SK-N-MC (cell line): ENCODE measurements at regions not wholly inside any gene's neighbourhood (a gene's known extent, or its start where the extent isn't known, plus 50 kb on each side); places are given as distances from the start of the nearest gene placed in this dataset.
A peak's percentile ranks its signal among the peaks of the same experiment; 100 is the strongest.
"Not testable (repeated sequence)": the region's sequence is repeated elsewhere in the genome, so short reads cannot be mapped to it uniquely, and the experiment has no call there.

ENCODE experiments used
- DNase-seq: peaks from one replicate; pipeline ENCODE4 v3.0.0-alpha.2; 2011; ENCODE audit warnings: low read depth, low spot score
- H3K27ac ChIP-seq: fragments of 200-600 bp; sonication (generic); 2 replicates; pipeline ENCODE4 v1.5.1; 2016; ENCODE audit warnings: mixed run types
- H3K36me3 ChIP-seq: fragments of 200-600 bp; sonication (generic); 2 replicates; pipeline ENCODE4 v1.6.1; 2017; ENCODE audit warnings: antibody characterized with exemption, low read length, mixed read lengths; ENCODE audit not compliant: insufficient read depth
- H3K4me3 ChIP-seq: fragments of 200-600 bp; sonication (generic); 2 replicates; pipeline ENCODE4 v1.5.1; 2016
- H3K9ac ChIP-seq: fragments of 200-600 bp; sonication (generic); 2 replicates; pipeline ENCODE4 v1.8.0; 2017; ENCODE audit warnings: mixed run types, mixed read lengths; ENCODE audit not compliant: insufficient read length
- H3K9me3 ChIP-seq: fragments of 200-600 bp; sonication (generic); 2 replicates; pipeline ENCODE4 v1.6.1; 2017; ENCODE audit warnings: low read depth, mild to moderate bottlenecking, antibody characterized with exemption, low read length, moderate library complexity, mixed read lengths
- EZH2 ChIP-seq: fragments of 200-600 bp; sonication (generic); IDR thresholded peaks from one replicate; pipeline ENCODE4 v1.6.1; 2017; ENCODE audit warnings: antibody characterized with exemption
- FOXP2 ChIP-seq: optimal IDR thresholded peaks from 2 replicates; pipeline ENCODE3; 2011; ENCODE audit warnings: mild to moderate bottlenecking, moderate library complexity; ENCODE audit not compliant: insufficient read depth; ENCODE audit errors: extremely low read length, control extremely low read depth
- POLR2AphosphoS5 ChIP-seq: IDR thresholded peaks from 2 replicates; pipeline ENCODE4 v1.6.1; 2012; ENCODE audit warnings: mild to moderate bottlenecking, low read depth, low read length, borderline replicate concordance

GRCh38 chr1:88579598-88579997 is 104.5 kb upstream of the PKN2 start:
- H3K9me3 ChIP-seq: no peaks in the 10 kb centered on the region
- no peaks in the 10 kb centered on the region for H3K36me3 ChIP-seq
- H3K27ac ChIP-seq: no peak overlapping the region
- no peak overlapping the region for H3K4me3 ChIP-seq
- no peak overlapping the region for H3K9ac ChIP-seq
- TF ChIP-seq POLR2AphosphoS5 (no peak), FOXP2 (no peak), EZH2 (no peak)
- no peak for DNase-seq

GRCh38 chr1:88581703-88582102 is 102.4 kb upstream of the PKN2 start:
- Histone ChIP-seq H3K9ac (no peak overlapping the region), H3K36me3 (no peaks in the 10 kb centered on the region), H3K9me3 (no peaks in the 10 kb centered on the region), H3K27ac (no peak overlapping the region), H3K4me3 (no peak overlapping the region)
- DNase-seq: no peak
- TF ChIP-seq FOXP2 (no peak), EZH2 (no peak), POLR2AphosphoS5 (no peak)

- Histone ChIP-seq H3K27ac (no peak overlapping the region), H3K9ac (no peak overlapping the region), H3K4me3 (no peak overlapping the region), H3K36me3 (no peaks in the 10 kb centered on the region), H3K9me3 (no peaks in the 10 kb centered on the region)
- TF ChIP-seq POLR2AphosphoS5 (no peak), FOXP2 (no peak), EZH2 (no peak)
- DNase-seq: no peak
Measured at GRCh38 chr1:88593358-88593757, 90.7 kb upstream of the PKN2 start.

- Histone ChIP-seq H3K36me3 (no peaks in the 10 kb centered on the region), H3K9ac (no peak overlapping the region), H3K27ac (no peak overlapping the region), H3K4me3 (no peak overlapping the region), H3K9me3 (no peaks in the 10 kb centered on the region)
- TF ChIP-seq POLR2AphosphoS5 (no peak), EZH2 (no peak), FOXP2 (no peak)
- DNase-seq: peak; percentile 34
Measured at GRCh38 chr1:88595355-88596002, 88.6 kb upstream of the PKN2 start.

GRCh38 chr1:88597973-88598372 is 86.1 kb upstream of the PKN2 start:
- not testable (repeated sequence) for H3K9ac ChIP-seq, H3K27ac ChIP-seq, DNase-seq, H3K36me3 ChIP-seq, H3K9me3 ChIP-seq, H3K4me3 ChIP-seq

- H3K4me3 ChIP-seq: no peak overlapping the region; the same call in 1 of the 2 replicates
- no peak overlapping the region for H3K27ac ChIP-seq
- no peak for TF ChIP-seq FOXP2
- TF ChIP-seq POLR2AphosphoS5: no peak
- no peak for TF ChIP-seq EZH2
- no peak overlapping the region for H3K9ac ChIP-seq
- H3K9me3 ChIP-seq: no peaks in the 10 kb centered on the region
- peak; percentile 6 for DNase-seq
- H3K36me3 ChIP-seq: no peaks in the 10 kb centered on the region
Measured at GRCh38 chr1:88608139-88608943, 75.7 kb upstream of the PKN2 start.

- H3K9me3 ChIP-seq: no peaks in the 10 kb centered on the region
- no peaks in the 10 kb centered on the region for H3K36me3 ChIP-seq
- no peak overlapping the region for H3K9ac ChIP-seq
- H3K4me3 ChIP-seq: no peak overlapping the region
- TF ChIP-seq POLR2AphosphoS5 (no peak), EZH2 (no peak), FOXP2 (no peak)
- no peak overlapping the region for H3K27ac ChIP-seq
- DNase-seq: no peak
Measured at GRCh38 chr1:88609051-88609450, 75.0 kb upstream of the PKN2 start.

GRCh38 chr1:88610687-88611086 is 73.4 kb upstream of the PKN2 start:
- TF ChIP-seq POLR2AphosphoS5: no peak
- TF ChIP-seq FOXP2: no peak
- no peak for TF ChIP-seq EZH2
- H3K9me3 ChIP-seq: no peaks in the 10 kb centered on the region
- no peak overlapping the region for H3K4me3 ChIP-seq
- DNase-seq: no peak
- no peak overlapping the region for H3K9ac ChIP-seq
- H3K36me3 ChIP-seq: no peaks in the 10 kb centered on the region
- H3K27ac ChIP-seq: no peak overlapping the region
